Dendritic cell treated with granulocyte-macrophage colony-stimulating factor and Interleukin-4, amounts not matched to agents 40 ng/mL and 50 ng/mL, for 4 days (primary cell): ENCODE measurements at regions not wholly inside any gene's neighbourhood (a gene's known extent, or its start where the extent isn't known, plus 50 kb on each side); places are given as distances from the start of the nearest gene placed in this dataset.

Experiments used
- H3K27ac Mint-ChIP-seq: one replicate; pipeline ENCODE4 v1.8.0; 2022; ENCODE audit warnings: mild to moderate bottlenecking, mixed read lengths
- H3K27me3 Mint-ChIP-seq: one replicate; pipeline ENCODE4 v1.8.0; 2022; ENCODE audit warnings: mild to moderate bottlenecking, mixed read lengths
- H3K36me3 Mint-ChIP-seq: one replicate; pipeline ENCODE4 v1.8.0; 2022; ENCODE audit warnings: low read depth, mixed read lengths
- H3K4me1 Mint-ChIP-seq: one replicate; pipeline ENCODE4 v1.8.0; 2022; ENCODE audit warnings: low read depth, mixed read lengths
- H3K4me3 Mint-ChIP-seq: one replicate; pipeline ENCODE4 v1.8.0; 2022; ENCODE audit warnings: mild to moderate bottlenecking, moderate library complexity, mixed read lengths
- H3K9me3 Mint-ChIP-seq: one replicate; pipeline ENCODE4 v1.8.0; 2022; ENCODE audit warnings: mixed read lengths
- intact Hi-C: fragments of 100-400 bp; cut with micrococcal nuclease; formaldehyde crosslinking; loops from one replicate; pipeline ENCODE4 v1.15.0; 2022

DNA sequence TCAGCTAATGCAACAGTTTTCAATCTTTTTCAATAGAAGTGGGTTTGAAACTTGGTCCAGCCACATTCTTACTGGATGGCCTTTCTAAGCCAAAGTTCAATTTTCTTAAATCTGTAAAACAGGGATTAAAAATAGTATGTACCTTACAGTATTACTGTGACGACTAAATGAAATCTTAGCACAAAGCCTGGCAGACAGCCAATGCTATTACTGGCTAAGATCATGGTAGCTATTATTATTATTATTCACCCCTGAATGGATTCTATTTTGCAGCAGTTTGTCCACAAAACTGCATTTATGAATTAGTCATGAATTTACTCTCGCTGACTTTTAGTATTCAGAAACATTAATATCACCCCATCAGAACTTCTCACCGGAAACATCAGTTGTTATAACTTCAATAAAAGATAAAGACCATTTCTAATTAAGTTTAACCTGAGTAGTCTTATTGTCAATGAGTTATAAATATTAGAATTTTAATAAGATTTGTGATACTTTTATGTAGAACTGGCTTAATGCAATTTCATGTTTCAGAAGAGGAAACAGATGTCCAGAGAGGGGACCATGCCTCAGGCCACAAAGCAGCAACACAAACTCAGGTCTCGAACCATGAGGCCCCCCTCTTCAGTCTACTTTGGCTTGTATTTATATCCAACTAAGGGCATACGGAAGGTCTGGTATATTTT, 468.2 kb downstream of the ARHGEF28 start:
- intact Hi-C loops, result no loop called here
- Mint-ChIP-seq H3K27ac (no peak overlapping the region), H3K27me3 (peaks cover 3% of the 10 kb centered on the region), H3K36me3 (no peaks in the 10 kb centered on the region), H3K9me3 (peaks cover 2% of the 10 kb centered on the region), H3K4me1 (no peaks in the 10 kb centered on the region), H3K4me3 (no peak overlapping the region)

DNA sequence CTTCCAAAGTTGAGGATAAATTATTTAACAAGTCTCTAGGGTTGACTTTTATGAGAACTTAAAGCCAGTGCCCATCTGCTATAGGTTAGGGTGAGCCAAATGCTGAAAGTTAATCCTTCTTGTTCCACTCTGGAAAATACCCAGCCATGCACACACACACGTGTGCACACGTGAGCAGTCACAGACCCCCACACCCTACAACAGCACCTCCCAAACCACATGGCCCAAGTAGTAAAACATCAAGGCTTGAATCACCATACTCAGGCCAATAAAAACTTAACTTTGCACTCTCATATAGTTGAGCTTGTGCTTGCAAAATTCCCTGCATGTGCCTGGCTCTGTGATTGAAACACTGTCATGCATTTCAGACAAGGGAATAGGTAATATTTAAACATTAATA, 467.6 kb downstream of the ARHGEF28 start:
- intact Hi-C loops, result no loop called here
- H3K36me3 Mint-ChIP-seq, result no peaks in the 10 kb centered on the region
- peaks cover 6% of the 10 kb centered on the region for H3K27me3 Mint-ChIP-seq
- no peaks in the 10 kb centered on the region for H3K4me1 Mint-ChIP-seq
- no peaks in the 10 kb centered on the region for H3K9me3 Mint-ChIP-seq
- no peak overlapping the region for H3K4me3 Mint-ChIP-seq
- no peak overlapping the region for H3K27ac Mint-ChIP-seq

DNA sequence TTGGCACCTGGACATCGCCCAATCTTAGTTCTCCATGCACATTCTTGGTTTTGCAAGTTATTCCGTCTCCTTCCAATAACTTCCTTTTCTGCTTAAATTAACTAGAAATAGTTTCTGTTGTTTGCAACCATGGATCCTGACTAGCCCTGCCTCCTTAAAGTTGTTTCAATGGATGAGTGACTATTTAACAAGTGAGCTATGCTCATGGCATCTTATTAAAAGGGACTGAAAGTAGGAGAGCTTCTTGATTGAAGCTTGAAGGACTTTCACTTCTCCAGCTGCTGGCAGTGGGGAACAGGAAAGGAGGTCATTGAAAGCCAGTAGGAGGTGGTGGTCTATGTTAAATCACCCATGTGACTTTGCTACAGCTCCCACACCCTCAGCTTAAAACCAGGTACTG, 466.8 kb downstream of the ARHGEF28 start:
- no peaks in the 10 kb centered on the region for H3K4me1 Mint-ChIP-seq
- no peaks in the 10 kb centered on the region for H3K9me3 Mint-ChIP-seq
- intact Hi-C loops, result no loop called here
- H3K27ac Mint-ChIP-seq, result no peak overlapping the region
- no peak overlapping the region for H3K4me3 Mint-ChIP-seq
- H3K36me3 Mint-ChIP-seq, result no peaks in the 10 kb centered on the region
- peaks cover 6% of the 10 kb centered on the region for H3K27me3 Mint-ChIP-seq

DNA sequence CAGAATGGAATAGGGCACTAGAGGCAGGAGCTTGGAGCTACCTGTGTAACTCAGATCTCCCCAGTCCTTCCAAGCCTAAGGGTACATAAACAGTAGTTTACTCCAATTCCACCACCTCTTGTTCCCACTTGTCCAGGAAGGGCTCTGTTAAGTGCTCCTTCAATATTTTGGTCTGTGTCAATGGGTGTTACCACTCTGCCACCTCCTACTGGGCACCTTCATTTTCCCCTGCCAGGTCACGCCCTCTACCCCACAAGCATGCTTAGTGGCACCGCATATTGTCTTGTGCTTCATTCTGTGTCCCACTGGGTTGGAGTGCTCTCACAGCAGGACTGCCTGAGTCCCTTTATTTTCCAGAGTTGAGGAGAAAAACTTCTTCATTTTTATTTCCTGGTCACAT, 459.8 kb downstream of the ARHGEF28 start:
- intact Hi-C loops, result no loop called here
- Mint-ChIP-seq H3K27ac (no peak overlapping the region), H3K9me3 (no peaks in the 10 kb centered on the region), H3K27me3 (peaks cover 9% of the 10 kb centered on the region), H3K4me3 (no peak overlapping the region), H3K4me1 (peaks cover 5% of the 10 kb centered on the region), H3K36me3 (no peaks in the 10 kb centered on the region)

DNA sequence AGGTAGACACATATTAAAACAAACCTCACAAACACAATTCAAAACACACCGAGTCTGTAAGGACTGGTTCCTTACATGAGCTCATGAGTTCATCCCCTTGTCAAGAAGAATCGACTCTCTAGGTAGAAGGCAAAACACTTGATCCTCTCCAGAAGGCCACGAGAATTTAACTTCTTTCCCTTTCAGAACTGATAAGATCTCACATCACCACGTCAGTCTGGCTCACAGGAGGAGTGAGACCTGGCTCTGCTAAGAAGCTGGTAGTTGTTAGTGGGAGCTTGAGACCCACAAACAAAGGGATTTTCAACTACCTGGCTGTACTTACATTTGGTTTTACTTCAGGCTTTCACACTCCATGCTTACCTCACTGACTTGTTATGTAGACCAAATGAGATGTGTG, 459.2 kb downstream of the ARHGEF28 start:
- Mint-ChIP-seq H3K9me3 (no peaks in the 10 kb centered on the region), H3K27me3 (peaks cover 9% of the 10 kb centered on the region), H3K4me1 (peaks cover 5% of the 10 kb centered on the region), H3K4me3 (no peak overlapping the region), H3K36me3 (no peaks in the 10 kb centered on the region), H3K27ac (no peak overlapping the region)
- intact Hi-C loops, result no loop called here

DNA sequence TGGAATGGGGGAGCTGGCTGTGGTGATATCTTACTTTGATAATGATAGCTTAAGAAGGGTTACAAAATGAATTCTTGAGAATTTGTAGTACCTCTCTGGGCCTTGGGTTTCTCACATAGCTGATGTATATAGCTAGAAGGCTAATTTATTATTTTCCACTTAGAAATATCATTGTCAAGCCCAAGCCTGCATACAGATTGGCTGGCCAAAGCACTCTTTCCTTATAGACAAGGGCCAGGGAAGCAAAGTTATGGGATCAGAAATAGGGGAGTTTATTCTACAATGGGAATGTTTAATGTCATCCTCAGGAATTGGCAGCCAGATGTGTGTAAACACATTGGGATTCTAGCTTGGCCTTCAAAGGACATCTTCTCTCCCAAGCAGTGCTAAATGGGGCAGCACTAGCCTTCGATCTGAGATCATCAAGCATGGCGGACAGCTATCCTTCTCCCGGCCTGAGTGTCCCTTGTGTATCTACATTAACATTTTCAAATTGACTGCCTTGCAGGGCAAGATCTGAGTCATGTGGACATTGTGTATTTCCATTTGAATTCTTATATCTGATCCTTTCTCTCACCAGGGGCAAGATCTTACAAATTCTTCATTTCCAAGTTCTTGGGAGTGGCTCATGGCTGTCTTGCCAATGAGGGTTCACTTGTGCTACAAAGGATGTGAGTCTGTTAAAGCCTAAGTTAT, 457.2 kb downstream of the ARHGEF28 start:
- Mint-ChIP-seq H3K27me3 (peaks cover 5% of the 10 kb centered on the region), H3K4me3 (no peak overlapping the region), H3K27ac (no peak overlapping the region), H3K4me1 (peaks cover 5% of the 10 kb centered on the region), H3K36me3 (no peaks in the 10 kb centered on the region), H3K9me3 (peaks cover under 1% of the 10 kb centered on the region)
- intact Hi-C loops, result no loop called here

DNA sequence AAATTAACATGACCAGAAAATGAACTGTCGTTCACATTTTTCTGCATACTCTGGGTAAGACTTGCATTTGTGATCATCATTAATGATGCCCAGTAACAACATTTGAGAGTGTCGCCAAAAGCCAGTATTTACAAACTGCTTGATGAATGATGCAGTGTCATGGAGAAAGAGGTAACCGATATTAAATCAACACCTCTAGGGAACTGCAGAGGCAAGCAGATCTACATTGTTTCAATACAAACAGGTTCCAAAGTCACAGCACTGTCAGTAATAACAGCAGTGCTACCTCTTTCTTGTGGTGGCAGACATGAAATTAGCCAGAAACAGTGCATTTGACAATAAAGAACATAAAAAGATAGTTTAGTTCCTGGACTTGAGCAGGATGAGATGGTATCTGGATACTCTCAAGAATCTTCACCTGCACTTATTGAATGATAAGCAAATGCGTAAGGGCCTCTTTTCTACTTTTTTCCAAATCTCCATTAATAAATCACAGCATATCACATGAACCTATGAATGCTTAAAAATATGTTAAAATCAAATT, 456.6 kb downstream of the ARHGEF28 start:
- intact Hi-C loops, result no loop called here
- peaks cover 5% of the 10 kb centered on the region for H3K4me1 Mint-ChIP-seq
- H3K4me3 Mint-ChIP-seq, result no peak overlapping the region

DNA sequence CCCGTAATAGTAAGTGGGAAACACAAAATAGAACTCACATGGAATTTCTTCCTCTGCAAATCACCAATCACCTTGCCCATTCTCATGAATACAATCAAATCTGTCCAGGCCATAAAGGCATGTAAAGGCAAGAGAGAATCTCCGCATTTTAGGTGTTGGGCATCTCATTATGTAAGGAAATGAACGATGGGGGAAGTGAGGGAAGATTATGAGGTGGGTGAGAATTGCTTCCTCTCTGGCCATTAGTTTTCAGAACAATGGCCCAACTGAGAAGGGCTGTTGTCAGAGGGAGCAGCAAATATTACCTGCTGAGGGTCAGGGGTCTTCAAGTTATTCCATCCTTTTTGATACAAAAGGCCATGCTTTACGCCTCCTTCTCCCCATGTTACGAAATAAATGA, 455.1 kb downstream of the ARHGEF28 start:
- Mint-ChIP-seq H3K9me3 (peaks cover 18% of the 10 kb centered on the region), H3K4me3 (no peak overlapping the region), H3K36me3 (no peaks in the 10 kb centered on the region), H3K27me3 (peaks cover 5% of the 10 kb centered on the region), H3K4me1 (peaks cover 4% of the 10 kb centered on the region), H3K27ac (no peak overlapping the region)
- intact Hi-C loops, result no loop called here

More for the DNA sequence above, 456.6 kb downstream of the ARHGEF28 start:
- Mint-ChIP-seq H3K36me3 (no peaks in the 10 kb centered on the region), H3K27me3 (peaks cover 5% of the 10 kb centered on the region), H3K27ac (no peak overlapping the region), H3K9me3 (peaks cover 7% of the 10 kb centered on the region)

DNA sequence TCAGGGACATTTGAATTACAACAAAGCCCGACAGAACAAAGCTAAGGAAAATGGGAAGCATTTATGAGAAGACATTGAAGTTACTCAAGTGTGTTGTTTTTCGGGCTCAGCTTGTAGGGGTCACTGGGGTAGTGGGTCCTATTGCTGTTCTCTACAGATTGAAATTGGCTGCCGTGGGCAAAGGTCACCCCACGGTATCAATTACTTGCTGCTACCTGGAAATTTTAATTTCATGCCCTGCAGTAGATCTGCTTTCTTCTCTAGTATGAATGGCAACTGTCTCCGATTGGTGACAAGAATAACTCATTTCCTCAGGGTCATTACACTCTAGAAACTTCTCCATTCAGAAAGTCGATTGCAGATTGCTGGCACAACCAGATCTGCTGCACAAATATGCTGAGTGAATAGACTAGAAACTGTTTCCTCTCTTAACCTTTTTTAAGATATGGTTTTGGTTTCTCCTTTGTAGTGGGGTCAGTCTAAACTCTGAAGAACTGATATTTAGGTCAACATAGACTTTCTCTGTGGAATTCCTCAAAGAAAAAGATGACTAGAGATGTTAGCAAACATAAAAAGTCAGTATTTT, 454.1 kb downstream of the ARHGEF28 start:
- H3K4me1 Mint-ChIP-seq, result peaks cover 4% of the 10 kb centered on the region
- H3K4me3 Mint-ChIP-seq, result no peak overlapping the region
- peaks cover 18% of the 10 kb centered on the region for H3K9me3 Mint-ChIP-seq
- H3K27ac Mint-ChIP-seq, result no peak overlapping the region
- intact Hi-C loops, result no loop called here
- no peaks in the 10 kb centered on the region for H3K36me3 Mint-ChIP-seq
- peaks cover 1% of the 10 kb centered on the region for H3K27me3 Mint-ChIP-seq

DNA sequence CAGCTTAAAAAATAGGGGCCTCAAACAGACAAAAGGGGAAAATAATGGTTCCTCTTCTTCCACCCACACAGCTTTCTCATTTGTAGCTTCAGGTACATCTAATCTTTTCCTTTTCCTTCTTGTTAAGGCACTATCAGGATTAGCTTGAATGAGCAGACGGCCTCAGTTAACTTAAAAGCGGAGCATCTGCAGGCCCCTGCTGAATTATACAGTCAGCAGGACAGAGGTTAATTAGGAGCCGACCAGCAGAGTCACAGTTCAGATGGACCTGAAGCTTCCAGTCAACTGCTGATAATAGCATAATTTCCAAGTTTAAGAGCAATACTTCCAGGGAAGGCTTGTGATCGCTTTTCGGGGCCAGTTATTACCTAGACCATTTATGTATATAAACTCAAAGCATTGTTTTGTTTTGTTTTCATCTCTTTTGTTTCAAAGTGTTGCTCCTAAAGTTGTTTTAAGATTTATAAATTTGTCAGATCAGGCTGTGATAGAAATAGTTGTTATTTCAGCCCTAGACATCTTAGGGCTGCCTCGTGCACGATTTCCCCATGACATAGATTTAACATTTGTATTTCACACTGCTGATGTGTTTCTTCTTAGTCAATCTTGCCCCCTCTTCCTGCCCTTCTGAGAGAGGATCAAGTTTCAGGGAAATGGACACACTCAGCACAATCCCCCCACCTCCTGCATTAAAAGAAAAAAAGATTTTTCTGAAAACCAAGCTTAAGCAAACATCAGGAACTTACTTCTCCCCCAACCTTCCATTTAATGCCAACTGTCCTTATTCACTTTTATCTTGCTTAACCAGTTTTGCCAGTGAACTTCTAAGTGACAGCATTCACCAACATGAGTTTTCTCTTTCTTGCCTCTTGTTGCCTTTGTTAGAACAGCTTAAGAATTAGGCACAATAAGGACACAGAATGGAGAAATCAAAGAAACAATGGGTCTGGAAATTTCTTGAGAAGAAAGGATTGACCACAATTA, 449.8 kb downstream of the ARHGEF28 start:
- no peaks in the 10 kb centered on the region for H3K36me3 Mint-ChIP-seq
- H3K4me1 Mint-ChIP-seq, result peaks cover 4% of the 10 kb centered on the region
- peaks cover 18% of the 10 kb centered on the region for H3K9me3 Mint-ChIP-seq
- H3K27me3 Mint-ChIP-seq, result peaks cover 1% of the 10 kb centered on the region
- no peak overlapping the region for H3K4me3 Mint-ChIP-seq
- H3K27ac Mint-ChIP-seq, result no peak overlapping the region
- intact Hi-C loops, result no loop called here

DNA sequence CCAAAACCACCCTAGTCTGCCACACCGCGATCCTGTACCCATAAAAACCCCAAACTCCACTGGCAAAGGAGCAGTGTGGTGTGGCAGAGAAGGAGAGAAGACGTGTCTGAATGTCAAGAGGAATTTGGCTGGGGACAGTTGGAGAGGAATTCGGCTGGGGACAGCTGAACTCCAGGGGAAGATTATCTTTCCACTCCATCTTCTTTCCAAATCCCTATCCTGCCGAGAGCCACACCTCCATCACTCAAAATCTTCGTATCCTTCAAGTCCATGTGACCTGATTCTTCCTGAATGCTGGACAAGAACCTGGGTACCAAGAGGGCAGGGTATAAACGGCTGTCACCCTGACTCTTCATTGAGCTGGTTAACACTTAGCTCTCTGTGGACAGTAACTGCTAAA, 448.1 kb downstream of the ARHGEF28 start:
- Mint-ChIP-seq H3K27ac (no peak overlapping the region), H3K27me3 (peaks cover 1% of the 10 kb centered on the region), H3K36me3 (no peaks in the 10 kb centered on the region), H3K4me1 (peaks cover 4% of the 10 kb centered on the region), H3K4me3 (no peak overlapping the region), H3K9me3 (peaks cover 18% of the 10 kb centered on the region)
- intact Hi-C loops, result no loop called here

DNA sequence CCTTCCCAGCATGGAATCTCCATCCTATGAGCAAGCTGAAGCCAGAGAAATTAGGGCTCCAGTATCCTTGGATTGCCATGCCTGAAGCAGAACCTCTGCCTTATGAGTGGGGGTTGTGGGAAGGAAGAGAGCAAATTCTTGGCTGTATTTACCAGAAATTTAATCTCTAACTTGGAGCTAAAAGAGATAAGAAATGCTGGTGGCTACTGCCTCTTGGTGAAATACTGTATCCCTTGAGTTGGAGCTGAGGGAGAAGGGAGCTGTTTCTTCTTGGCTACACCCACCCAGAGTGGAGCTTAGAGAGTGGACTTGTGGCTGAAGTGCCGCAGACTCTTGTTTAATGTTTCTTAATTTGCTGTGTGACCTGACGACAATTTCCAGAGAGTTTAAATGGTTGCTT, 447.3 kb downstream of the ARHGEF28 start:
- Mint-ChIP-seq H3K9me3 (peaks cover 18% of the 10 kb centered on the region), H3K27me3 (no peaks in the 10 kb centered on the region), H3K27ac (no peak overlapping the region), H3K36me3 (no peaks in the 10 kb centered on the region), H3K4me1 (peaks cover 4% of the 10 kb centered on the region), H3K4me3 (no peak overlapping the region)
- intact Hi-C loops, result no loop called here

DNA sequence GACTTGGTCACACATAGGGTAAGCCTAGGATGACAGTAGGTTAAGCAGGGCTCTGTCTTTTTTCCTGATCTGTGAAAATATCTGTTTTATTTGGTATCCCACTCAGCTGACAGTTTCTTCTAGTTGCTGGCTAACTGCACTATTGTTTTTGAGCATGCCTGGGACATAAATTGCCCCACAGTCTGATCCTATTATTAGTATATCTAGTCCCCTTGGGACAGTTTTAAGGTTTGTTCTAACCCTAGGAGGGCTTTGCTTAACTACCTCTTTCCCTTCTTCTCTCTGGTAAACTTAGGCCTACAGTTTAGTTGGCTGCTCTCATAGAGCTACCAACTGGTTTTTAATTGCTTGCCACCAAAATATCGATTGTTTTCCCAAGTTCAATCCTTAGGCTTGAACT, 446.6 kb downstream of the ARHGEF28 start:
- no peaks in the 10 kb centered on the region for H3K27me3 Mint-ChIP-seq
- peaks cover 4% of the 10 kb centered on the region for H3K4me1 Mint-ChIP-seq
- H3K36me3 Mint-ChIP-seq, result no peaks in the 10 kb centered on the region
- intact Hi-C loops, result no loop called here
- no peak overlapping the region for H3K27ac Mint-ChIP-seq
- peaks cover 12% of the 10 kb centered on the region for H3K9me3 Mint-ChIP-seq
- no peak overlapping the region for H3K4me3 Mint-ChIP-seq
